HG03095 (cell line): ENCODE measurements at regions not wholly inside any gene's neighbourhood (a gene's known extent, or its start where the extent isn't known, plus 50 kb on each side); places are given as distances from the start of the nearest gene placed in this dataset.

ENCODE experiments used
- ATAC-seq: cut with Tn5 transposase; IDR thresholded peaks from one replicate; pipeline ENCODE4 v1.9.1; 2021; ENCODE audit warnings: moderate library complexity; ENCODE audit not compliant: unreplicated experiment

DNA sequence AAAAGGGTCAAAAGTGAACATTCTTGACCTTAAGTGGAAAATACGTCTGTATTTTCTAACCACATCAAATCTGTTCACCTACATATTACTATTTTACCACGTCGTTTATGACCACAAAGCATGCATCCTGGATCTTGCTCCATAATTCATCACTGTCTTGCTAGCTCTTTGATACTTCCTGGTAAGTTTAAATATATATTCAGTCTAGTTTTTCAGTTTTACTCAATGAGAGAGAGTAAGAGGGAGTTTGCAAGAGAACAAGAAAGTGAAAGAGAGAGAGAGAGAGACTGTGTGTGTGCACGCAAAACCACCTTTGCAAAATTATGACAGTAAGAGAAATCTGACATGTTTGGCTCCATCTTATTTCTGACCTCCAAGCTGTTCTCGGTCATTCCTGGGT lies 173.7 kb upstream of the GALNTL6 start:
- ATAC-seq = peak; percentile 95

DNA sequence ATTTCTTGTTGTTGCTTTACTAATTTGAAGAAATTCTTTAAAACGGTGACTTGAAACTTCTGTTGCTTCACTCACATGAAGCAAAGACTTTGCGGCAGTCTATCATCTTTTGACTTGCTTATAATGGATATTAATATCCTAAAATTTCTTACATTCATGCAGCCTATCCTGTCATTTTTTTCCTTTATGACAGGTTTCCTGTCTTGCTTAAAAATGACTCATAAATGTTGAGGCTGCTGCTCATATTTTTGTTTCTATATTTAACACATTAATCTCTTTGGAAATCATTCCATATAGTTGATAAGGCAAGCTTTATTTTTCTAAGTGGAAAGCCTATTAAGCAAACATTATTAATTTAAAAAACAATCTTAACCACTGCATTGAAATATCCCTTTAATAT lies 176.6 kb upstream of the GALNTL6 start:
- no peak for ATAC-seq

DNA sequence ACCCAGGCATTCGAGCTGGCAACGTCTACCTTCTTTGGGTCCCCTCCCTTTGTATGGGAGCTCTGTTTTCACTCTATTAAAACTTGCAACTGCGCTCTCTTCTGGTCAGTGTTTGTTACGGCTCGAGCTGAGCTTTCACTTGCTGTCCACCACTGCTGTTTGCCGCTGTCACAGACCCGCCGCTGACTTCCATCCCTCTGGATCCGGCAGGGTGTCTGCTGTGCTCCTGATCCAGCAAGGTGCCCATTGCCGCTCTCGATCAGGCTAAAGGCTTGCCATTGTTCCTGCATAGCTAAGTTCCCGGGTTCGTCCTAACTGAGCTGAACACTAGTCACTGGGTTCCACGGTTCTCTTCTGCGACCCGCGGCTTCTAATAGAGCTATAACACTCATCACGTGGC lies 183.5 kb upstream of the GALNTL6 start:
- ATAC-seq = no peak

DNA sequence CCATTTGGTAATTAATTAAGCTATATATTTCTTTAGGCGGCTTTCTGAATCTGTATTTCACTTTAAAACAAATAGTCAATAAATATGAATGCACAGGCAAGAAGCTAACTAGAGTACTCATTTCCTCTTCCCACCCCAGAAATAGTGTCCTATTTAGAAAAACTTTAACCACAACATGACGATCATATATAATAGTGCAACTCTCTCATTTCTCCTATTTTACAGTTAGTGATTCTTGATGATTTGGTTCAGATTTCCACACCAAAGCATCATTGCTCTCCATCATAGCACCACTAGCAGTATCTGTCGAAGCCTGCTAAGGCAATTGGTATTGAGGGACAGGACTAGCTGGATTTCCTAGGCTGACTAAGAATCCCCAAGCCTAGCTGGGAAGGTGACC lies 184.0 kb upstream of the GALNTL6 start:
- peak; percentile 98 for ATAC-seq

DNA sequence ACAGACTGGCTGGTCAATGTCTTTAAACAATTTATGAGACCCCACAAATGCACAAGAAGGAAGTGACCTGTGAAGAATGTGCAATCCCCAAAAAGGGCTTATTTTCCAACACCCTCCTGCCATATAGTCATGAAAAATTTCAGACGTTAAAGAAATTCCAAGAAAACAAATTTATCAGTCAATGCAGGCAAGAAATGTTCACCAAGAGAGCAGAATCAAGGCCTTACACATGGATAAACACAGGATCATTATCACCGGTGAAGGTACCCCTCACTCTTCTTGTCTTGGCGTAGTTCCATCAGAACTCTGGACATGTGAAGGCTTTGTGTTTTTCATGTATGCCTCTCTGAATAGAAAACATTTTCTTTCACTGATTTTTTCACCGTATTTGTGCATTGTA lies 186.7 kb upstream of the GALNTL6 start:
- ATAC-seq = no peak

DNA sequence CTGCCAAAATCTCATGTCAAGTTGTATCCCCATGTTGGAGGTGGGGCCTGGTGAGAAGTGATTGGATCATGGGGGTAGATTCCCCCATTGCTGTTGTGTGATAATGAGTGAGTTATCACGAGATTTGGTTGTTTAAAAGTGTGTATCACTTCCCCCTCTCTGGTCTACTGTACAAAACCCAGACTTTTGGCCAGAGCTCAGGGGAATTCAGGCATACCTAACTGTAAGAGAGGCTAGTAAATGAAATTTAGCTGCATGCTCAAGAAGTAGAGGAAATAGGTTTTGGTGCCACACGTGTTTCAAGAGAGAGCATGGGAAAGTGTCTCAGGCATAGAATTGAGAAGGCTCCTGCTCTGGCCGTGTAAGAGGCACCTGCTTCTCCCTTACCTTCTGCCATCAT lies 190.5 kb upstream of the GALNTL6 start:
- ATAC-seq = no peak

DNA sequence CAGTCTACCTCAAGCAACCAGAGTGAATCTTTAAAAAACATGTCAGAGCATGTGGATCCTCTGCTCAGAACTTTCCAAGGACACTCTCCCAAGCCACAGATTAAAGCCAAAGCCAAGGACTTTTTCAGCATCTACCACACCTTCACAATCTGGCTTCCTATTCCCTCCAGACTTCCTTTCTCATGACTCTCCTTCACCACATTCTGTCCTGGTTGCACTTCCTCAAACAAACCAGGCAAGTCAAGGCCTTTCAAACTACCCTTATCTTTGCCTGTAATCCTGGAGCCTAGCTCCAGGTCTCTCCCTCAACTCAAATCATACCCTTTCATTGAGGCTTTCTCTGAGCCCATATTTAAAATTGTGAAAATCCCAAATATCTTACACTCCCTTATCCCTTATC lies 191.6 kb upstream of the GALNTL6 start:
- no peak for ATAC-seq

DNA sequence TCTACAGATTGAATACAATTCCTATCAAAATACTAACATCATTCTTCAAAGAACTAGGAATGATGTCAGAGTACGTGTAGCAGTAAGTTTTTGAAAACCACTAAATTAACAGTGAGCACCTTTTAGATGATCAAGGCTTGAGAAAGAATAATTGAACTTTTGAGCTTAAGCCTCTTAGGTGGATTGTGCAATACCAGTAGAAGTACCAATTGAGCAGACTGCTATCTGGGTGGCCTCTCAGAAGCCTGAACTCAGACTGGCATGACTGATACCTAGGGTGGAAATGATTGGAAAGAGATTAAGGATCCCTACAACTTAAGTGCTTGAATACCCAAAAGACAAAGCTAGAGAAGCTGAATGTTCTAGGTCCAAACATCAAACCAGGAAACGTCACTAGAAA lies 200.3 kb upstream of the GALNTL6 start:
- no peak for ATAC-seq

DNA sequence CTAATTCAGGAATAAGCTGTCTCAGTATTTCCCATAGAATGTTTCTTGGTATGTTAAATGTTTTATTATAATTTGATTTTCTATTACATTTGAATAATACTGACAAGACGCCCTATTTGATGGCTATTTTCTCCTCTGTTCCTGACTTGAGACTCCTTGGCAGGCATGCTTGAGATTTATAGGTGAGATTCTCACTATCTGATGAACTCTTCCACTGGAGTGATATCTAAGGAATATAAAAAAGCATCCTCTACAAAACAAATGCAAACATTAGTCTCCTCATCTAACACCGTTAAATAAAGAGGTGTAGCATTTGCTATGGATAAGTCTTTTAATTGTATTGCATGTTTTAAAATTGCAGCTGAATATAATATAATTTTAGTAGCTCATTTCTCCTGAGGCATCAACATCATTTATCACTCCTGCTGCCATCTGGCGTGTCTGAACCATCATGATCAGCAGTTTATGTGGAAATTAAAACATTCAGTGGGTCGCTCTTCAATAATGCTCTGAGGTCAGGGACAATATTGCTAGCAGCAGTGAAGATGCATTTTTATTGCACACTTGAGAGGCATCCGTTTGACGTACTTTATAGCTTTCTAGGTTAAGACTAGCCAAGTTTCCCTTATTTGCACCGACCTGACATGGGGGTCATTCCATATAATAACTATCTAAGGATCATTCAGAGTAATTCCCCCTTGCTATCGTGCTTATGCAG lies 210.4 kb upstream of the GALNTL6 start:
- no peak for ATAC-seq

DNA sequence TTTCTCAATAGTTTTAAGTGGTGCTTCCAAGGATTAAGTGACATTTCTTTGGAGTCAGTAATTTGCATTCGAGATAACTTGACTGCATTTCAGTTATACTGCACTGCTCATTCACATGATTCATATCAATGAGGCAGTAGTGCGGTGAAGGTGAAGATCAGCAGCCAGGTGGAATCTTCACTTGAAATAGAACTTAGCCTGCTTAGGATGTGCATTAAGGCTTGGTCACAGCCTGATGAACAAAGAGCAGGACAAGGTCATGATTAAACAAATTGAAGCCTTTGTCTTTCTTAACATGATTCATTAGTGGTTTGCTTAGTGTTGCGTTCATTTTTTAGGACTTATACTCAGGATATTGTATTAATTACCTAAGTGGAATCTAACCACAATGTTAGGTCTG lies 212.1 kb upstream of the GALNTL6 start:
- ATAC-seq = no peak

DNA sequence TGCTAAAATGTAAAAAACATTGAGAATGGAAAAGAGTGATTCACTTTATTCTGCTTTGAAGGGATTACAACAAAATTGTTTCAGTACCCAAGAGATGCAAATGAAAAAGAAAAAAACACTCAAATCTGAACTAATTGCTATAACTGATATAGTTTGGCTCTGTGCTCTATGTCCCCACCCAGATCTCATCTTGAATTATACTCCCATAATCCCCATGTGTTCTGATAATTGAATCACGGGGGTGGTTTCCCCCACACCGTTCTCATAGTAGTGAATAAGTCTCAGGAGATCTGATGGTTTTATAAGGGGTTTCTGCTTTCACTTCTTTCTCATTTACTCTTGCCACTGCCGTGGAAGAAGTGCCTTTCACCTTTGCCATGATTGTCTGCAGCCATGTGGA lies 213.6 kb upstream of the GALNTL6 start:
- ATAC-seq = no peak

DNA sequence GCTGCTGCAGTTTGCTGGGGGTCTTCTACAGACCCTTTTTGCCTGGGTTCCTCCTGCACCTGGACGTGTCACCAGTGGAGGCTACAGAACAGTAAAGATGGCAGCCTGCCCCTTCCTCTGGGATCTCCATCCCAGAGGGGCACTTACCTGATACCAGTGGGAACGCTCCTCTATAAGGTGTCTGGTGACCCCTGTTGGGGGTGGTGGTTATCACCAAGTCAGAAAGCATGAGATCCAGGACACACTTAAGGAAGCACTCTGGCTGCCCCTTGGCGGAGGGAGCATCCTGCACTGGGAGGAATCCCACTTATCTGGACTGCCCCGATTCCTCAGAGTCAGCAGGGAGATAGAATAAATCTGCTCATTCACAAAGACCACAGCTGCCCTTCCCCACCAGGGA lies 218.9 kb upstream of the GALNTL6 start:
- ATAC-seq = no peak

DNA sequence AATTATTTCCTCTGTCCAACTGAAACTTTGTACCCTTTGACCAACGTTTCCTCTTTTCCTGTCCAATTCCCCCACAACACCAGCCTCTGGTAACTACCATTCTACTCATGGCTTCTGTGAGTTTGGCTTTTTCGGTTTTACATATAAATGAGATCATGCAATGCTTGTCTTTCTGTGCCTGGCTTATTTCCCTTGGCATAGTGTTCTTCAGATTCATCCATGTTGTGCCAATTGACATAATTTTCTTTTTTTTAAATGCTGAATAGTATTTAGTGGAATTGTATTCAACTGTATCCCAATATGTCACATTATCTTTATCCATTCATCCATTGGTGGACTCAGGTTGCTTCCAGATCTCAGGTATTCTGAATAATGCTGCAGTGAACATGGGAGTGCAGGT lies 222.5 kb upstream of the GALNTL6 start:
- ATAC-seq = no peak

DNA sequence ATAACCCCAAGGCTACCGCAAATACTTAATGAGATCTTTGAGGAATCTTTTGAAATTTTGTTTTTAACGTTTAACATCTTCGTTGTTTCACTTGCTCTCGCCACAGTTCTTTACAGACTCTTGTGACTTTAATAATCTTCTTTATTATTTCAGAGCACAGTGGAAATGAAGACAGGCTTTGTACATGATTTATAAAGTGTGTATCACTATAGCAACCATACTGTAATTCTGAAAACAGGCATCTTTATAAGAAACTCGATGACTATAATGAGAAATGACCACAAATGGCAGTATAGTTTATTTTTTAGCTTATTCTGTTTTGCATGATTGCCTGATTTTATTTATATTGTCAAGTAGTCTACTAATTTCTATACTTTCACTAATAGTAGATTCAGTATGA lies 224.4 kb upstream of the GALNTL6 start:
- ATAC-seq = no peak

DNA sequence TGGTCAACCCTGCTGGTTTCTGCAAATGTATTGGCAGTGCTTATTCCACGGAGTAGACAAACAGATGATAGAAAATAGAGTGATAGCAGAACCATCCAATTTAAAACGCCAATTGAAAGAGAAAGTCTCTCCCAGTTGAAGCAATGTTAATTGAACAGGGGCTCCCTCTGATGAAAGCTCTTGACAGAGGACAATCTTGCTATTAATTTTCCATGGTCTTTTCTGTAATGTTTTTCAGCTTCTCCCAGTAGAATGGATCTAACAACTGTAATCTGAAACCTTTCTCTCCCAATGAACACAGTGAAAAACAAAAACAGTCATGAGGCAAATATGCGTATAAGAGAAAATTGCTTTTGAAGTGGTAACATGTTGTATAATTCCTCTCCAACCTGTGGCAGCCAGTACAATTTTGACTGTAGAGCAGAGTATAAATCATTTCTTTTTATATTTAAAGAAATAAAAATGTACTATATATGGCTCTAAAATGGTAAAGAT lies 225.1 kb upstream of the GALNTL6 start:
- ATAC-seq = no peak

DNA sequence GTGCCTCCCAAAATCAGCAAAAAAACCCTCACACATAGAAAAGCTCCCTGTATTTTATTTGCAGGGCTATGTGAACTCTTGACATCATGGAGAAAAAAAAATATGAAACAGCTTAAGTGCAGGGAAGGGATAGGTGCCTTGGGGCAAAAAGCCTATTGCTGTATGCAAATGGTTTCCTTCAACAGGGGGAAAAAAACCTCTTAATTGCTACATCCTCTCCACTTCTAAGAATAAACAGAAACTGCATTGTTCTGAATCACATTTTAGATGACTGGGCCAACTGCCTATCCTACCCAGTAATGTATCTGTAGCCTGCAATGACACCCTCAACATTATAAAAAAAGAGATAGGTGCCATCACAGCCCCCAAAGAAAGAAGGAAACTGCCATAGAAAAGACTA lies 229.4 kb upstream of the GALNTL6 start:
- no peak for ATAC-seq

DNA sequence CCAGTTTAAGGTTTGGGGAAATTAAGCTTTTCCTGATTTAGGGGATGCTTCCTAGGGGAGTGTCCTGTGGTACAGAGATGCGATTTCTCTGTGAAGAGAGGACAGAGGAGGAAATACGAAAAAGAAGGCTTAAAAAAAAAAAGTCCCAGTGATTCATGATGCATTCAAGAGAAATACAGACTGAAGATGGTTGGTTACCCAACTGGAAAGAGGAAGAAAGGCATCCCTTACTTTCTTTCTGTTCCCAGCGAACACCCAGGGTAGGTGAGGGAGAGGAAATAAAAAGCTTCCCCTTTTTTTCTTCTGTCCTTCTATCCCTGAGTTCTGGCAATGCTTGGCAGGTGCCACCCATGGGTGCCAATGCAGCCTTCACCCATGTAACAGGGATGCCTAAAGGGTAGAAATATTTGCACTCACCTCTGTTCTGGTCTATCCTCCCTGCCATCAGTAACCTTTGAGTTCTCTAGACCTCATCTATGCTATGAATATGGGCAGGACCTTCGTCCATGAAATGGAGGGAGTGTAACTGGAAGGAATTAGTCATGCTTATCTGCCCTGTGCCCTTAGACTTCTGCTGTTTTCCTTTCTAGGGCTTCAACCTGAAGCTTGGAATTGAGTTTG lies 230.1 kb upstream of the GALNTL6 start:
- ATAC-seq = no peak

DNA sequence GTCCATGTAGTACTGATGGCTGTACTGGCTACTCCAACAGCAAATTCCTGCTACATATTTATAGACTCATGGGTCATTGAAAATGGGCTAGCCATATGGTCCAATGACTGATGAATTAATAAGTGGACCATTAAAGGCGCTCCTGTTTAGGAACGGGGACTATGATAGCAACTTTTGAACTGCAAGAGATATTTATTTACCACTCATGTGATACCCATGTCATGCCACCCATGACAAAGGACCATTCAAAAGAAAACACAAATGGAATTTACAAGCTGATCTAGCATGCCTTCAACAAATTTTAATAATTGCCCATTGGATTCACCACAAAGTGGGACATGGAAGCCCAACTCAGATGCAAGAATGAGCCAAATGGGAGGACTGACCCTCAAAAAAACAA lies 240.0 kb upstream of the GALNTL6 start:
- no peak for ATAC-seq

DNA sequence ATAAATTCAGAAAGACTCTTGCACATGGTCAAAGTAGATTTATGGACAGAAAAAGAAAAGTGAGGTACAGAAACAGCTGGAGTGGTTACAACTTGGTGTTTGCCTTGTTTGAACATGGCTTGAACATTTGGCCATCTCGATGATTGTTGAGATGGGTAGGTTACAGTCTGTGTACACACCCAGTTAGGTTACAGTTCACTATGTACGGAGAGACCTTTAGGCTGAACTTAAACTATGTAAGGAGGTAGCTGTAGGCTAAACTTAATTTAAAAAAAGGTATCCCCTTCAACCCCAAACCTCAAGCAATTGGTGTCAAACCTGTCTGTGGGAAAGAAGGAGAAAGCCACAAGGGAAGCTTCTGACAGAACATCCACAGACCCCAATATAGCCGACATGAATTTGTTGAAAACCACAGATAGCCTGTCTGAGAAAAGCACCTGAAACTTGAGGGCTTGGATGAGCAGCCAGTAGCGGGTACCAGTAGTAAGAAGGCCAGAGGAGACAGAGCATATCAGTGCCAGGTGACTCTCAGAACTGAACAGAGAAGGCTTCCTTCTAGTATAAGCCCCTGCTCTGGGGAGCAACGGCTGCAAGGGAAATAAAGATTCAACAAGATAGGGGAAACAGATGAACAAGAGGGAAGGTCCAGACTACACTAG lies 247.9 kb upstream of the GALNTL6 start:
- ATAC-seq = peak; percentile 67

DNA sequence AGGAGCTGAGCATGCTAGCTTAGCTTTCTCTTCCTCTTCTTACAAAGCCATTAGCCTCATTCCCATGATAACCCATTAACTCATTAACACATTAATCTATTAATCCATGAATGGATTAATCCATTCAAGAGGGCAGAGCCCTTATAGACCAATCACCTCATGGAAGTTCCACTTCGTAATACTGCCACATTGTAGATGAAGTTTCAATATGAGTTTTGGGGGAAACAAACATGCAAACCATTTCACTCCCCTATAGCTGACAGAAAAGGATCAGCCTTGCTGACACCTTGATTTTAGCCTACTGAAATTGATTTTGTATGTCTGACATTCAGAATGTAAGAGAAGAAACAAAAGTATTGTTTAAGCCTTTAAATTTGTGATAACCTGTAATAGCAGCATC lies 251.8 kb upstream of the GALNTL6 start:
- peak; percentile 69 for ATAC-seq

DNA sequence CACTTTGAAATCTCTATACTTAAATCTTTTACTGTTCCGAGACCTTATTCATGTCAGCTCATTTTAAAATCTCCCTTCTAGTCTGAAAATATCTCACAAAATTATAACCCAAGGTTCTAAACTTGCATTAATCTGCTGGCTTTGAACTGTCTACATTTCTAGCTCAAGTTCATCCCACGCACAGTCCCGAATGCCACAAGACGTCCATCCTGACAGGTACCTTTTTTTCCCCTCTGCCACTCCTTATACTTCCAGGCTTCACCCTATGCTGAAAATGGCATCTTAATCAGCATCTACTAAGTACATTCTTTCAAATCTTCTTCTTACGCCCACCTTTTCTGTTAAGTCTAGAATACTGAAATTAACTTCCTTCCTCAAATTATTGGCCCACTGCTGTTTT lies 259.2 kb upstream of the GALNTL6 start:
- no peak for ATAC-seq

DNA sequence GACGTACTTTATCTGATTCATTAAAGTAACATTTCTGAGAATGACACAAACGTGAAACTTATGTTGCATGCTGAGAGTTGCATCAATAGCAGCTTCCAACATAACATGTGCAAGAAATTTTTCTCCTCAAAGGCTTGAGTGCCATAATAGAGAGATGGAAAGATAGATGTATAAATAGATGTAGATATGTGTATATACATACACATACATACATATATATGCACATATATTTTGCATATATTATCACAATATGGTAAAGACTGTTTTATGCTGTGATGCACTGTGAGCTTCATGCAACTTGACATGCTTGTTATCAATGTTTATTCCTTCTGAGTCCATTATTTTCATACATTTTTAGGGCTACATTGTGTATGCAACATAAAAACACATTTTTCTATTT lies 270.6 kb upstream of the GALNTL6 start:
- no peak for ATAC-seq
